H1 (cell line): ENCODE measurements at regions not wholly inside any gene's neighbourhood (a gene's known extent, or its start where the extent isn't known, plus 50 kb on each side); places are given as distances from the start of the nearest gene placed in this dataset.

Experiments
- CBX5 ChIP-seq: fragments of 300-800, 300-1000 bp; sonication (generic); IDR thresholded peaks from 2 replicates; pipeline ENCODE4 v1.7.1; 2016; ENCODE audit warnings: antibody characterized with exemption, low read length, low read depth
- KDM1A ChIP-seq: fragments of 200-600, 300-600 bp; sonication (generic); IDR thresholded peaks from 2 replicates; pipeline ENCODE4 v1.7.1; 2016; ENCODE audit warnings: mild to moderate bottlenecking, low read length, borderline replicate concordance

DNA sequence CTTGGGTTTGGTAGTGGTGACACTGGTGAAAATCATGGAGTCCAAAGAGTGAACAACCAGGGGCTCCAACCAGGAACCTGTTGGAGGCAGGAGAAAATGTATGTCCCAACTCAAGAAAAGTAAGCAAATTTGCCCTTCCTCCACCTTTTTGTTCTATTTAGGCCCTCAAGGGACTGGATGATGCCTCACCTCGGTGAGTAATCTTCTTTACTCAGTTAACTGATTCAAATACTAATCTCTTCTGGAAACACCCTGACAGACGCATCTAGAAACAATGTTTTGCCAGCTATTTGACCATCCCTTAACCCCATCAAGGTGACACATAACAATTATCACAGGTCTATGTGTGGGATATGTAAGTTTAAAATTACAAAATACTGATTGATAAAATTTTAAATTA, 272.4 kb upstream of the FOXG1 start (continued):
- TF ChIP-seq KDM1A (no peak), CBX5 (no peak)
